GM03348 (cell line): ENCODE measurements at regions not wholly inside any gene's neighbourhood (a gene's known extent, or its start where the extent isn't known, plus 50 kb on each side); places are given as distances from the start of the nearest gene placed in this dataset.

Experiments
- DNase-seq: peaks from one replicate; pipeline ENCODE4 v3.0.0; 2012; ENCODE audit warnings: low spot score

GRCh38 chr13:81671064-81671463 lies 1330.1 kb upstream of the SPRY2 start:
- no peak for DNase-seq

GRCh38 chr13:81670048-81670447 lies 1329.1 kb upstream of the SPRY2 start:
- no peak for DNase-seq

GRCh38 chr13:81664872-81665271 lies 1323.9 kb upstream of the SPRY2 start:
- DNase-seq = no peak

- no peak for DNase-seq
Observed at GRCh38 chr13:81659984-81660383, 1319.1 kb upstream of the SPRY2 start.

- DNase-seq = no peak
Observed at GRCh38 chr13:81658598-81659370, 1317.9 kb upstream of the SPRY2 start.

GRCh38 chr13:81639984-81640582 lies 1299.2 kb upstream of the SPRY2 start:
- DNase-seq = no peak

GRCh38 chr13:81637457-81637856 lies 1296.5 kb upstream of the SPRY2 start:
- DNase-seq = no peak

GRCh38 chr13:81636120-81636519 lies 1295.2 kb upstream of the SPRY2 start:
- no peak for DNase-seq

- DNase-seq = no peak
Observed at GRCh38 chr13:81615031-81615430, 1274.1 kb upstream of the SPRY2 start.

GRCh38 chr13:81610644-81611043 lies 1269.7 kb upstream of the SPRY2 start:
- DNase-seq = no peak

- DNase-seq = no peak
Observed at GRCh38 chr13:81609335-81609734, 1268.4 kb upstream of the SPRY2 start.

- DNase-seq = no peak
Observed at GRCh38 chr13:81606074-81606473, 1265.1 kb upstream of the SPRY2 start.

- no peak for DNase-seq
Observed at GRCh38 chr13:81602241-81602640, 1261.3 kb upstream of the SPRY2 start.

- no peak for DNase-seq
Observed at GRCh38 chr13:81597101-81597500, 1256.2 kb upstream of the SPRY2 start.

GRCh38 chr13:81596224-81596753 lies 1255.4 kb upstream of the SPRY2 start:
- DNase-seq = no peak

GRCh38 chr13:81591528-81592220 lies 1250.7 kb upstream of the SPRY2 start:
- DNase-seq = no peak

- DNase-seq = no peak
Observed at GRCh38 chr13:81582381-81582780, 1241.5 kb upstream of the SPRY2 start.

GRCh38 chr13:81577601-81578195 lies 1236.8 kb upstream of the SPRY2 start:
- no peak for DNase-seq

- no peak for DNase-seq
Observed at GRCh38 chr13:81568824-81569223, 1227.9 kb upstream of the SPRY2 start.

GRCh38 chr13:81565849-81566248 lies 1224.9 kb upstream of the SPRY2 start:
- no peak for DNase-seq

- DNase-seq = no peak
Observed at GRCh38 chr13:81563091-81563490, 1222.2 kb upstream of the SPRY2 start.

- DNase-seq = no peak
Observed at GRCh38 chr13:81562598-81562997, 1221.7 kb upstream of the SPRY2 start.

GRCh38 chr13:81551036-81551435 lies 1210.1 kb upstream of the SPRY2 start:
- no peak for DNase-seq
